ENCODE measurements at regions not wholly inside any gene's neighbourhood (a gene's known extent, or its start where the extent isn't known, plus 50 kb on each side); places are given as distances from the start of the nearest gene placed in this dataset.

- H3K27me3 ChIP-seq: no peaks in the 10 kb centered on the region
- H3K27ac ChIP-seq: peak overlapping the region; percentile 36
- H3K4me3 ChIP-seq: no peak overlapping the region
- DNase-seq: no peak
- no peaks in the 10 kb centered on the region for H3K9me3 ChIP-seq
- intact Hi-C loops (cut with DNase I): no loop called here
- TF ChIP-seq CTCF (IDR thresholded peaks at IDR 0.05): no peak
- no peak overlapping the region for H3K9ac ChIP-seq (ENCODE audit: low read depth in 2 of 2, low read length in 2 of 2)
- H3K36me3 ChIP-seq: no peaks in the 10 kb centered on the region
- no peaks in the 10 kb centered on the region for H3K4me1 ChIP-seq
Measured at GRCh38 chr12:93183940-93184671, 193.6 kb upstream of the NUDT4 start.

- intact Hi-C loops (cut with DNase I): no loop called here
Measured at GRCh38 chr12:93184672-93185368, 192.9 kb upstream of the NUDT4 start.

GRCh38 chr12:93185369-93185741, 192.4 kb upstream of the NUDT4 start:
- intact Hi-C loops (cut with DNase I): no loop called here
- TF ChIP-seq CTCF (IDR thresholded peaks at IDR 0.05): no peak
- Histone ChIP-seq H3K36me3 (no peaks in the 10 kb centered on the region), H3K4me1 (no peaks in the 10 kb centered on the region), H3K27ac (no peak overlapping the region), H3K9me3 (no peaks in the 10 kb centered on the region), H3K27me3 (no peaks in the 10 kb centered on the region), H3K9ac (ENCODE audit: low read depth in 2 of 2, low read length in 2 of 2) (no peak overlapping the region), H3K4me3 (no peak overlapping the region)
- DNase-seq: no peak

More at GRCh38 chr12:93184672-93185368, 192.9 kb upstream of the NUDT4 start:
- H3K9me3 ChIP-seq: no peaks in the 10 kb centered on the region
- H3K27ac ChIP-seq: peak overlapping the region; percentile 36
- H3K9ac ChIP-seq (ENCODE audit: low read depth in 2 of 2, low read length in 2 of 2): no peak overlapping the region
- H3K27me3 ChIP-seq: no peaks in the 10 kb centered on the region
- no peaks in the 10 kb centered on the region for H3K36me3 ChIP-seq
- DNase-seq: no peak
- H3K4me1 ChIP-seq: no peaks in the 10 kb centered on the region
- no peak for TF ChIP-seq CTCF (IDR thresholded peaks at IDR 0.05)
- no peak overlapping the region for H3K4me3 ChIP-seq

- H3K27ac ChIP-seq: no peak overlapping the region
- intact Hi-C loops (cut with DNase I): no loop called here
- no peaks in the 10 kb centered on the region for H3K27me3 ChIP-seq
- DNase-seq: no peak
- no peaks in the 10 kb centered on the region for H3K4me1 ChIP-seq
- H3K9me3 ChIP-seq: no peaks in the 10 kb centered on the region
- no peak overlapping the region for H3K9ac ChIP-seq (ENCODE audit: low read depth in 2 of 2, low read length in 2 of 2)
- H3K36me3 ChIP-seq: no peaks in the 10 kb centered on the region
- no peak overlapping the region for H3K4me3 ChIP-seq
- no peak for TF ChIP-seq CTCF (IDR thresholded peaks at IDR 0.05)
Measured at GRCh38 chr12:93186131-93186530, 191.6 kb upstream of the NUDT4 start.

GRCh38 chr12:93186621-93187020, 191.1 kb upstream of the NUDT4 start:
- Histone ChIP-seq H3K27ac (no peak overlapping the region), H3K9me3 (no peaks in the 10 kb centered on the region), H3K4me1 (no peaks in the 10 kb centered on the region), H3K9ac (ENCODE audit: low read depth in 2 of 2, low read length in 2 of 2) (no peak overlapping the region), H3K36me3 (no peaks in the 10 kb centered on the region), H3K4me3 (no peak overlapping the region), H3K27me3 (no peaks in the 10 kb centered on the region)
- intact Hi-C loops (cut with DNase I): no loop called here
- TF ChIP-seq CTCF (IDR thresholded peaks at IDR 0.05): no peak
- no peak for DNase-seq
